Keratinocyte (primary cell): ENCODE measurements at regions not wholly inside any gene's neighbourhood (a gene's known extent, or its start where the extent isn't known, plus 50 kb on each side); places are given as distances from the start of the nearest gene placed in this dataset.

Source experiments
- DNase-seq: peaks from one replicate; pipeline ENCODE4 v3.0.0-alpha.2; 2011; ENCODE audit warnings: low read depth, missing footprints, low spot score
- FAIRE-seq: peaks from 2 replicates; lab custom pipeline; 2011; peaks lifted over from hg19 to GRCh38; lab: Jason Lieb, UNC
- H2AFZ ChIP-seq: 2 replicates; pipeline ENCODE4 v1.6.0; 2012; ENCODE audit warnings: low read length, control low read depth, inconsistent platforms; ENCODE audit not compliant: control insufficient read depth
- H3K27ac ChIP-seq: 2 replicates; pipeline ENCODE4 v1.5.1; 2011; ENCODE audit warnings: low read length; ENCODE audit not compliant: control insufficient read depth, insufficient read depth
- H3K27me3 ChIP-seq: 3 replicates; pipeline ENCODE4 v1.6.0; 2011; ENCODE audit warnings: low read length; ENCODE audit not compliant: control insufficient read depth, insufficient read depth; ENCODE audit errors: extremely low read depth
- H3K36me3 ChIP-seq, 2 experiments: 2 replicates in 1 of 2; 3 replicates in 1 of 2; pipeline ENCODE4 v1.5.1; 2011; ENCODE audit warnings: low read length in 2 of 2, mild to moderate bottlenecking in 1 of 2; ENCODE audit not compliant: control insufficient read depth in 2 of 2, insufficient read depth in 2 of 2; ENCODE audit errors: extremely low read depth in 1 of 2
- H3K4me1 ChIP-seq: 3 replicates; pipeline ENCODE4 v1.5.1; 2011; ENCODE audit warnings: low read length; ENCODE audit not compliant: control insufficient read depth, insufficient read depth; ENCODE audit errors: extremely low read depth
- H3K4me2 ChIP-seq: 3 replicates; pipeline ENCODE4 v1.6.0; 2011; ENCODE audit warnings: low read depth, low read length; ENCODE audit not compliant: control insufficient read depth, insufficient read depth; ENCODE audit errors: extremely low read depth
- H3K4me3 ChIP-seq, 3 experiments: fragments of 200-600 bp in 1 of 3; sonication (generic) in 1 of 3; 2 replicates in 2 of 3; 3 replicates in 1 of 3; pipeline ENCODE4 v1.5.1; 2011 to 2016; ENCODE audit warnings: low read length in 3 of 3, mild to moderate bottlenecking in 3 of 3, control low read depth in 2 of 3, inconsistent platforms in 1 of 3, low read depth in 1 of 3, mixed read lengths in 1 of 3, mixed run types in 1 of 3, moderate library complexity in 1 of 3; ENCODE audit not compliant: control insufficient read depth in 2 of 3, insufficient read depth in 2 of 3; ENCODE audit errors: extremely low read depth in 1 of 3
- H3K79me2 ChIP-seq: 2 replicates; pipeline ENCODE4 v1.6.0; 2012; ENCODE audit warnings: low read length; ENCODE audit not compliant: control insufficient read depth, insufficient read depth
- H3K9ac ChIP-seq: 3 replicates; pipeline ENCODE4 v1.6.0; 2011; ENCODE audit warnings: low read length; ENCODE audit not compliant: control insufficient read depth, insufficient read depth; ENCODE audit errors: extremely low read depth
- H3K9me1 ChIP-seq: 3 replicates; pipeline ENCODE4 v1.6.0; 2011; ENCODE audit warnings: low read length; ENCODE audit not compliant: control insufficient read depth, insufficient read depth; ENCODE audit errors: extremely low read depth
- H3K9me3 ChIP-seq: 2 replicates; pipeline ENCODE4 v1.5.1; 2012; ENCODE audit warnings: low read depth, low read length; ENCODE audit not compliant: control insufficient read depth
- H4K20me1 ChIP-seq: 3 replicates; pipeline ENCODE4 v1.6.0; 2011; ENCODE audit warnings: low read length; ENCODE audit not compliant: control insufficient read depth, insufficient read depth; ENCODE audit errors: extremely low read depth
- EZH2 ChIP-seq: IDR thresholded peaks from one replicate; pipeline ENCODE4 v1.6.1; 2012; ENCODE audit warnings: inconsistent platforms, mild to moderate bottlenecking, low read length, moderate library complexity
- dilution Hi-C: fragments of 300-500 bp; cut with MboI; formaldehyde crosslinking; loops from one replicate; pipeline ENCODE4 v1.7.0; 2020; ENCODE audit warnings: low sequenced_read_pairs; ENCODE audit not compliant: extremely low pct_ligation_motif_present
- TF ChIP-seq, protein P1 (sequence below), 3 experiments: IDR thresholded peaks in 1 of 3; conservative IDR thresholded peaks in 1 of 3; optimal IDR thresholded peaks in 1 of 3; 2 replicates in 2 of 3; 3 replicates in 1 of 3; pipeline versions ENCODE3 to v1.5.1; 2011; ENCODE audit warnings: low read length in 3 of 3, mild to moderate bottlenecking in 3 of 3, moderate library complexity in 2 of 3, control low read depth in 1 of 3, inconsistent platforms in 1 of 3; ENCODE audit not compliant: insufficient read depth in 2 of 3; ENCODE audit errors: extremely low read depth in 1 of 3

DNA sequence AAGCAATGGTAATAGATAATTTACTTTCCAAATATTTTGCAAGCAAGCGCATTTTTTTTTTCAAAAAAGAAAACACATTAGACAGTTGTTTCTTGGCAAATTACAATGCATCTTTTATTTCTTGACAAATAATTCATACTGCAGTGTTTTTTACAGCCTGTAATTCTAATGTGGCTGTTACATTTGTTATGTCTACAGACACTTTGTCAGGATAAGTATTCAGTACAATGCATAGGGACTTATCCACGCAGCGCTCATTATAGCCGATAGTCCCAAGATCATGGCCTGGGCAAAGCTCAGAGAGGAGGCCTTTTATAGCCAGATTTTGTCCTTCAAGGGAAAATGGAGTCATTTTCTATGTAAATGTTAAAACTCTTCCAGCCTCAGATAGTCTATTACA, 123.0 kb upstream of the FANCL start:
- DNase-seq, result no peak
- no peak overlapping the region for H2AFZ ChIP-seq
- no peaks in the 10 kb centered on the region for H3K4me1 ChIP-seq
- H3K79me2 ChIP-seq, result no peaks in the 10 kb centered on the region
- H4K20me1 ChIP-seq, result no peaks in the 10 kb centered on the region
- H3K9ac ChIP-seq, result no peak overlapping the region
- H3K9me1 ChIP-seq, result no peaks in the 10 kb centered on the region
- no peak for TF ChIP-seq EZH2
- TF ChIP-seq, protein P1, sequence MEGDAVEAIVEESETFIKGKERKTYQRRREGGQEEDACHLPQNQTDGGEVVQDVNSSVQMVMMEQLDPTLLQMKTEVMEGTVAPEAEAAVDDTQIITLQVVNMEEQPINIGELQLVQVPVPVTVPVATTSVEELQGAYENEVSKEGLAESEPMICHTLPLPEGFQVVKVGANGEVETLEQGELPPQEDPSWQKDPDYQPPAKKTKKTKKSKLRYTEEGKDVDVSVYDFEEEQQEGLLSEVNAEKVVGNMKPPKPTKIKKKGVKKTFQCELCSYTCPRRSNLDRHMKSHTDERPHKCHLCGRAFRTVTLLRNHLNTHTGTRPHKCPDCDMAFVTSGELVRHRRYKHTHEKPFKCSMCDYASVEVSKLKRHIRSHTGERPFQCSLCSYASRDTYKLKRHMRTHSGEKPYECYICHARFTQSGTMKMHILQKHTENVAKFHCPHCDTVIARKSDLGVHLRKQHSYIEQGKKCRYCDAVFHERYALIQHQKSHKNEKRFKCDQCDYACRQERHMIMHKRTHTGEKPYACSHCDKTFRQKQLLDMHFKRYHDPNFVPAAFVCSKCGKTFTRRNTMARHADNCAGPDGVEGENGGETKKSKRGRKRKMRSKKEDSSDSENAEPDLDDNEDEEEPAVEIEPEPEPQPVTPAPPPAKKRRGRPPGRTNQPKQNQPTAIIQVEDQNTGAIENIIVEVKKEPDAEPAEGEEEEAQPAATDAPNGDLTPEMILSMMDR (optimal IDR thresholded peaks at IDR 0.05 in 1 of 3, IDR thresholded peaks at IDR 0.05 in 1 of 3, conservative IDR thresholded peaks at IDR 0.05 in 1 of 3; ENCODE audit: extremely low read depth in 1 of 3, insufficient read depth in 2 of 3, low read length in 3 of 3), result no peak
- no peaks in the 10 kb centered on the region for H3K36me3 ChIP-seq
- H3K27ac ChIP-seq, result no peak overlapping the region
- H3K9me3 ChIP-seq, result no peaks in the 10 kb centered on the region
- dilution Hi-C loops, result no loop called here
- FAIRE-seq, result no peak
- no peak overlapping the region for H3K4me3 ChIP-seq
- H3K27me3 ChIP-seq, result no peaks in the 10 kb centered on the region
- no peak overlapping the region for H3K4me2 ChIP-seq

DNA sequence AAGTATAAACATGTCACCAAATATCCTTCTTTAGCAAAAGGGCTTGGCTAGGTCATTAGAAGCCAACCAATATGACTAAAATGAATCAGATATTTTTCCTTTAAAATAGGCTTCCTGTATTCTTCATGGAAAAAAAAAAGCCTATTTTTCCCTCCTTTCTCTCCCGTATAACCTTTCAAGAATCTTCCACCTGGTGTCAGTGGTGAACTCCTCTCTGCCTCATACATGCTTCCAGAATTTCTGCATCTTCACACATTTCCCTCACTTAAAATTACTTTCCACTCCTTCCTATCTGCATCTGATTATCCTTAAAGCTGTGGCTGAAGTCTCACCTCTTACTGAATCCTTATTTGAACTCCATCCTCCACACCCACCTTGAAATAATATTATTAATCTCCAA, 116.9 kb upstream of the FANCL start:
- no peaks in the 10 kb centered on the region for H3K36me3 ChIP-seq
- DNase-seq (no peak), FAIRE-seq (no peak)
- H3K4me1 ChIP-seq, result no peaks in the 10 kb centered on the region
- no peak overlapping the region for H3K9ac ChIP-seq
- no peaks in the 10 kb centered on the region for H3K9me3 ChIP-seq
- dilution Hi-C loops, result no loop called here
- no peak overlapping the region for H3K4me2 ChIP-seq
- H3K9me1 ChIP-seq, result no peaks in the 10 kb centered on the region
- H4K20me1 ChIP-seq, result no peaks in the 10 kb centered on the region
- H3K4me3 ChIP-seq, result no peak overlapping the region
- no peaks in the 10 kb centered on the region for H3K27me3 ChIP-seq
- H3K27ac ChIP-seq, result no peak overlapping the region
- no peak overlapping the region for H2AFZ ChIP-seq
- no peak for TF ChIP-seq EZH2
- TF ChIP-seq, protein P1 (optimal IDR thresholded peaks at IDR 0.05 in 1 of 3, IDR thresholded peaks at IDR 0.05 in 1 of 3, conservative IDR thresholded peaks at IDR 0.05 in 1 of 3; ENCODE audit: extremely low read depth in 1 of 3, insufficient read depth in 2 of 3, low read length in 3 of 3), result no peak
- no peaks in the 10 kb centered on the region for H3K79me2 ChIP-seq
